Spinal cord (tissue), 10 donors: ENCODE measurements at regions not wholly inside any gene's neighbourhood (a gene's known extent, or its start where the extent isn't known, plus 50 kb on each side); places are given as distances from the start of the nearest gene placed in this dataset. TPM values are rescaled to one million over a fixed set of nuclear protein-coding genes. Genes with fewer than 3 reads are reported as not detected.
A peak's percentile ranks its signal among the peaks of the same experiment; 100 is the strongest.

Experiments
- DNase-seq, 6 donors: peaks; one replicate each; pipeline versions ENCODE4 v3.0.0 to v3.0.0-alpha.2; 2013 to 2015; ENCODE audit warnings: low spot score in 6 of 6, low read depth in 4 of 6
- H3K27ac ChIP-seq: one replicate; pipeline ENCODE4 v1.5.1; 2013; ENCODE audit warnings: low read depth, low read length, control low read depth
- H3K27me3 ChIP-seq: one replicate; pipeline ENCODE4 v1.6.1; 2013; ENCODE audit warnings: low read length; ENCODE audit not compliant: control insufficient read depth, insufficient read depth
- H3K36me3 ChIP-seq: one replicate; pipeline ENCODE4 v1.6.1; 2013; ENCODE audit warnings: low read length; ENCODE audit not compliant: control insufficient read depth, insufficient read depth
- H3K4me1 ChIP-seq: one replicate; pipeline ENCODE4 v1.6.1; 2013; ENCODE audit warnings: low read length; ENCODE audit not compliant: control insufficient read depth, insufficient read depth
- H3K4me3 ChIP-seq: one replicate; pipeline ENCODE4 v1.5.1; 2013; ENCODE audit warnings: low read depth, low read length, control low read depth
- H3K9me3 ChIP-seq: one replicate; pipeline ENCODE4 v1.6.1; 2013; ENCODE audit warnings: low read length; ENCODE audit not compliant: control insufficient read depth, insufficient read depth
- WGBS: methylation state at CpG from one replicate; pipeline ENCODE4 v1.1.5; 2013; ENCODE audit warnings: missing lambda C conversion rate; ENCODE audit not compliant: insufficient coverage; 5-methylcytosine and 5-hydroxymethylcytosine counted together
- small RNA-seq: library from RNA; depleted of rRNA; stranded (forward); fragments of <200 nt; gene quantifications from one replicate; pipeline ENCODE3, GENCODE V24; 2014; ENCODE audit warnings: low replicate concordance
- donor health status: healthy.

DNA sequence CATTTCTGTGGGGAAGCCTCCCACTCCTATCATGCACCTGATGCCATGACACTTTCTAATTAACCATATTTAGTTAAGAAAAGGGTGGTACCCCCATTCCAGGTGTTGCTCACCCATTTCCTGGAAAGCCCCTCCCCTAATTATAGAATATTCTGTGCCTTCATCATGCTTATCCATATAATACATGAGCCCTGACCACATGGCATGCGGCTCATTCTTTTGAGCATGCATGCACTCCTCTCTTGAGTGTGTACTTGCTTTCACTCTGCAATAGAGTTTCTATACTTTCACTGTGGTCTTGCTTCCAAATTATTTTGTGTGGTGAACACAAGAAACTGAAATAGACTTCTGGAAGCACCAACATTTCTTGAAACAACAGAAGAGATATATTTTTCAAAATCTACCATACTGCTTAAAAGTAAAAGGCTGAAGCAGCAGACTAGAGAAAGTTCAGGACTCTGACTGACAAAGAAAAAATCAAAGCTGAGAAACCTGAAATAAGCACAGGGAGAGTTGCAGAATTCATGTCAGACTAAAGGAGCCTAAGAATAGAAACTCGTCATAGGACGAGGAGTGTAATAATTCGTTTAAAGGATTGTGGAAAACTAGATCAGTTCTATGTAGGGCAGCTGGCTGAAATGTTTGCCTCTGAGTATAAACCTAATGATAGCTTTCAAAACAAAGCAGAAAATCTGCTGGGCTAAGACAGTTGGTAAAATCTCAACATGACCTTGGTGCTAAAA, 144.8 kb downstream of the KITLG start:
- H3K4me1 ChIP-seq, result no peaks in the 10 kb centered on the region
- peak in 1 of 6 donors; percentile 8 for DNase-seq
- 87% methylated on average over 2 of the region's 4 CpGs for WGBS
- no peaks in the 10 kb centered on the region for H3K27me3 ChIP-seq
- H3K27ac ChIP-seq, result no peak overlapping the region
- H3K4me3 ChIP-seq, result no peak overlapping the region
- H3K9me3 ChIP-seq, result no peaks in the 10 kb centered on the region
- H3K36me3 ChIP-seq, result no peaks in the 10 kb centered on the region

DNA sequence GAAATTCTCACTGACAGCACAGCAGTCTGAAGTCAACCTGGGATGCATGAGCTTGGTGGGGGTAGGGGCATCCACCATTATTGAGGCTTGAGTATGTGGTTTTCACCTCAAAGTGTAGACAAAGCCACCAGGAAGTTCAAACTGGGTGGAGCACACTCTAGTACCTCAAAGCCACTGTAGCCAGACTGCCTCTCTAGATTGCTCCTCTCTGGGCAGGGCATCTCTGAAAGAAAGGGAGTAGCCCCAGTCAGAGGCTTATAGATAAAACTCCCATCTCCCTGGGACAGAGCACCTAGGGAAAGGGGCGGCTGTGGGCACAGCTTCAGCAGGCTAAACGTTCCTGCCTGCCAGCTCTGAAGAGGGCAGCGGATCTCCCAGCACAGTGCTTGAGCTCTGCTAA, 143.0 kb downstream of the KITLG start:
- no peak overlapping the region for H3K27ac ChIP-seq
- no peaks in the 10 kb centered on the region for H3K4me1 ChIP-seq
- no peaks in the 10 kb centered on the region for H3K9me3 ChIP-seq
- no peaks in the 10 kb centered on the region for H3K27me3 ChIP-seq
- H3K36me3 ChIP-seq, result no peaks in the 10 kb centered on the region
- no peak overlapping the region for H3K4me3 ChIP-seq
- 91% methylated on average over 3 of the region's 3 CpGs for WGBS
- no peak for DNase-seq

Small RNAs in the stretch of these regions (small RNA-seq; reads per million reads assigned to genes)
- not detected for gene RF00019
